Smooth muscle cell (in vitro differentiated cells): ENCODE measurements at regions not wholly inside any gene's neighbourhood (a gene's known extent, or its start where the extent isn't known, plus 50 kb on each side); places are given as distances from the start of the nearest gene placed in this dataset.

Experiments used
- DNase-seq: peaks from one replicate; lab custom pipeline; 2025; ENCODE audit not compliant: unreplicated experiment; lab: John Stamatoyannopoulos, UW
- H2AFZ ChIP-seq: fragments of 200-600 bp; sonication (generic); 2 replicates; pipeline ENCODE4 v1.6.0; 2016; ENCODE audit warnings: antibody characterized with exemption, low read depth, mild to moderate bottlenecking
- H3F3A ChIP-seq: fragments of 200-600 bp; sonication (generic); 2 replicates; pipeline ENCODE4 v1.6.0; 2017; ENCODE audit warnings: antibody characterized with exemption, low read depth
- H3K27ac ChIP-seq: fragments of 200-600 bp; sonication (generic); 2 replicates; pipeline ENCODE4 v1.5.1; 2016; ENCODE audit warnings: low read depth, mild to moderate bottlenecking
- H3K27me3 ChIP-seq: fragments of 200-600 bp; sonication (generic); 2 replicates; pipeline ENCODE4 v1.6.1; 2016; ENCODE audit warnings: low read depth, mild to moderate bottlenecking
- H3K36me3 ChIP-seq: fragments of 200-600 bp; sonication (generic); 2 replicates; pipeline ENCODE4 v1.5.1; 2016; ENCODE audit warnings: low read depth
- H3K4me1 ChIP-seq: fragments of 200-600 bp; sonication (generic); 2 replicates; pipeline ENCODE4 v1.5.1; 2016; ENCODE audit warnings: low read depth
- H3K4me2 ChIP-seq: fragments of 200-600 bp; sonication (generic); 2 replicates; pipeline ENCODE4 v1.6.0; 2016; ENCODE audit warnings: mild to moderate bottlenecking
- H3K4me3 ChIP-seq: fragments of 200-600 bp; sonication (generic); 2 replicates; pipeline ENCODE4 v1.5.1; 2016; ENCODE audit warnings: mild to moderate bottlenecking
- H3K79me2 ChIP-seq: fragments of 200-600 bp; sonication (generic); 2 replicates; pipeline ENCODE4 v1.6.0; 2016; ENCODE audit warnings: low read depth, mild to moderate bottlenecking
- H3K9ac ChIP-seq: fragments of 200-600 bp; sonication (generic); 2 replicates; pipeline ENCODE4 v1.6.0; 2016; ENCODE audit warnings: low read depth
- H3K9me3 ChIP-seq: fragments of 200-600 bp; sonication (generic); replicated peaks from 2 replicates; pipeline ENCODE4 v1.5.1; 2016; ENCODE audit warnings: low read depth
- H4K20me1 ChIP-seq: fragments of 200-600 bp; sonication (generic); 2 replicates; pipeline ENCODE4 v1.6.0; 2016; ENCODE audit warnings: low read depth
- CTCF ChIP-seq: fragments of 200-600 bp; sonication (generic); IDR thresholded peaks from 2 replicates; pipeline ENCODE4 v1.5.1; 2017; ENCODE audit warnings: borderline replicate concordance, mild to moderate bottlenecking, antibody characterized with exemption; ENCODE audit not compliant: insufficient read depth, poor library complexity, severe bottlenecking
- WGBS: methylation state at CpG from one replicate; pipeline ENCODE4 v1.1.7; 2016; ENCODE audit warnings: low lambda C conversion rate; 5-methylcytosine and 5-hydroxymethylcytosine counted together

GRCh38 chr13:32881074-32881776, 135.0 kb upstream of the KL start:
- Histone ChIP-seq H3K9ac (no peak overlapping the region), H3K79me2 (no peaks in the 10 kb centered on the region), H3K27me3 (no peaks in the 10 kb centered on the region), H3K27ac (peak overlapping the region; percentile 92), H3K4me2 (peak overlapping the region; percentile 72), H2AFZ (no peak overlapping the region), H3F3A (peaks cover 18% of the 10 kb centered on the region), H3K36me3 (no peaks in the 10 kb centered on the region), H3K9me3 (no peaks in the 10 kb centered on the region), H3K4me1 (no peaks in the 10 kb centered on the region), H4K20me1 (no peaks in the 10 kb centered on the region), H3K4me3 (no peak overlapping the region)
- peak; percentile 11 for DNase-seq
- 50% methylated on average over 2 of the region's 2 CpGs for WGBS
- no peak for TF ChIP-seq CTCF

GRCh38 chr13:32881777-32882145, 134.5 kb upstream of the KL start:
- Histone ChIP-seq H4K20me1 (no peaks in the 10 kb centered on the region), H3K4me1 (no peaks in the 10 kb centered on the region), H3K4me2 (peak overlapping the region; percentile 72), H3K4me3 (no peak overlapping the region), H2AFZ (no peak overlapping the region), H3K27ac (peak overlapping the region; percentile 92), H3K36me3 (no peaks in the 10 kb centered on the region), H3K27me3 (no peaks in the 10 kb centered on the region), H3F3A (peaks cover 18% of the 10 kb centered on the region), H3K9me3 (no peaks in the 10 kb centered on the region), H3K79me2 (no peaks in the 10 kb centered on the region), H3K9ac (no peak overlapping the region)
- DNase-seq = no peak
- WGBS = 49% methylated on average over 2 of the region's 2 CpGs
- no peak for TF ChIP-seq CTCF

GRCh38 chr13:32882691-32883090, 133.5 kb upstream of the KL start:
- Histone ChIP-seq H3K9ac (no peak overlapping the region), H3K4me1 (no peaks in the 10 kb centered on the region), H3K36me3 (no peaks in the 10 kb centered on the region), H3K79me2 (no peaks in the 10 kb centered on the region), H3K9me3 (no peaks in the 10 kb centered on the region), H3F3A (peaks cover 18% of the 10 kb centered on the region), H3K4me2 (no peak overlapping the region), H3K27ac (peak overlapping the region; percentile 61), H3K4me3 (no peak overlapping the region), H3K27me3 (no peaks in the 10 kb centered on the region), H4K20me1 (no peaks in the 10 kb centered on the region), H2AFZ (peak overlapping the region; percentile 21)
- TF ChIP-seq CTCF = no peak
- no peak for DNase-seq

GRCh38 chr13:32883474-32883873, 132.7 kb upstream of the KL start:
- DNase-seq = no peak
- TF ChIP-seq CTCF = no peak
- H3K4me3 ChIP-seq = no peak overlapping the region

More at GRCh38 chr13:32883474-32883873, 132.7 kb upstream of the KL start:
- Histone ChIP-seq H2AFZ (peak overlapping the region; percentile 6), H3K27me3 (no peaks in the 10 kb centered on the region), H4K20me1 (no peaks in the 10 kb centered on the region), H3K27ac (peak overlapping the region; percentile 61), H3K36me3 (no peaks in the 10 kb centered on the region), H3K9ac (no peak overlapping the region), H3K4me1 (no peaks in the 10 kb centered on the region), H3K79me2 (no peaks in the 10 kb centered on the region), H3K4me2 (no peak overlapping the region), H3K9me3 (no peaks in the 10 kb centered on the region), H3F3A (peaks cover 18% of the 10 kb centered on the region)
- WGBS = 54% methylated on average over 2 of the region's 2 CpGs
